Stimulated activated CD4-positive, alpha-beta T cell treated with anti-CD3 and anti-CD28 coated beads, Interleukin-1b, Interleukin-23, amount 100 ng/mL, for 4 hours (primary cell): ENCODE measurements at regions not wholly inside any gene's neighbourhood (a gene's known extent, or its start where the extent isn't known, plus 50 kb on each side); places are given as distances from the start of the nearest gene placed in this dataset.

Source experiments
- DNase-seq, 2 donors: peaks; one replicate each; pipeline ENCODE4 v3.0.0-alpha.2; 2020; ENCODE audit warnings: low read depth in 2 of 2

DNA sequence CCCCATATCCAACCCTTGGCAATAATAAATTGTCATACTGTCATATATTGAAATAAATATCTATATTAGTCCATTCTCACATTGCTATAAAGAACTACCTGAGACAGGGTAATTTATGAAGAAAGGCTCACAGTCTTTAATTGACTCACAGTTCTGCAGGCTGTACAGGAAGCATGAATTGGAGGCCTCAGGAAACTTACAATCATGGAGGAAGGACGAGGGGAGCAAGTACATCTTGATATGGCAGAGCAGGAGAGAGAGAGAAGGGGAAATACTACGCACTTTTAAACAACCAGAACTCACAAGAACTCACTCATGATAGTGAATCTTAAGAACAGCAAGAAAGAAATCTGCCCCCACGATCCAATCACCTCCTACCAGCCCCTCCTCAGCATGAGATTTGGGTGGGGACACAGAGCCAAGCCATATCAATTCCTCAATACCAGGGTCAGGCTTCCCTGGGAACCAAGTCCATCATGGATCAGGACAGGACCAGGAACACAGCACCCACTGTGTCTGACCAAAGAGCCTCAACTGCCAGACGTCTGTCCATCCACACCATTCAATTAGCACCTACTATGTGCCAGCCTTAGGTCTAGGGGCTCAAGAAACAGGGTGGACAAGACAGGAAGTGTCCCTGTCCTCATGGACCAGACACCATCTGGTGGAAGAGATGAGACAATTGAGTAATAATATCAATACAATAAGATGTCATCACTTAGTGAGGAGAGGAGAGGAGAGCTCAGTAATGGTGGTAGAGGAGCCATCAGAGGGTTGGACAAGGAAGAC, 56.9 kb upstream of the TOP3B start:
- no peak for DNase-seq

DNA sequence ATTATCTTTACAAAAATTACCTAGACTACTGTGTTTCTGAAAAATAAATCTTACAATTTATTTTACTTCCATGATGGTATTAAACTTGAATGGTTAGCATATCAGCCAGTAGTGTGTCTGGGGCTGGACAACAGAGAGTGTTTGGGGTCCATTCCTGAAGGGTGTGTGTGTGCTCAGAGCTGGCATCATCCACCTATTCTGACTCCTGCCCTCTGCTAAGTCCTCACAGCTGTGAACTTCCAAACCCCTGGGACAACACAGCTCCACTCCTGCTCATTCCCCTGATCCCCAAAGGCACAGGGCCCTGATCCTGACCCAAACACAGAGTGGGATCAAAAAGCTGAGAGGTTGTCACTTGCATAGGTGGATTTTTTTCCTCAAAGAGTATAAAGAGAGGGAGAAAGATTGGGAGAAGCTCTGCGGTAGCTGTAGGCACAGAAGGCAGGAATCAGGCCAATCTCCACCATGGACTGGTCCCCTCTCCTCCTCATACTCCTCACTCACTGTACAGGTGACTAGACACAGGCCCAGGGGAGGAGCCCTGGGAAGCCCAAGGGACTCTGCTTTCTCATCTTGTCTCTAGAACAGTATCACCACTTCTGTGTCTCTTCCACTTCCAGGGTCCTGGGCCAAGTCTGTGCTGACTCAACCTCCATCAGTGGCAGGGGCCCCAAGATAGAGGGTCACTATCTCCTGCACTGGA, 55.7 kb upstream of the TOP3B start:
- DNase-seq: no peak

DNA sequence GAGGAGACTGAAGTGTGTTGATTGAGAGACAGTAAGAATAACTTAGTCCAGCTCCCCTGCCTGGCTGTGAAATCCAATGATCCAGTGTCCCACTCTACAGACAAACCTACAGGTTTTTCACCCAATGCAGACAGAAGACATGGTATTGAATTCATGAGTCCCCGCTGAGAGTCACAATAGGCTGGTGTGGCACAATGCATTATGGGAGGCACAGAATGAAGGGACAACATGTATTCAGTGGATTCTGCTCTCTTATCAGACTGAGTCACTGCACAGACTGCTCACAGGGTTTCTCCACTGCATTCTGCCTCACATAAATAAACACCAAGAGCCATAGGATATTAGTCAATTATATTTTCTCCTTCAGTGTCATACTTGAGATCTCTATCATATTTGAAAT, 55.2 kb upstream of the TOP3B start:
- no peak for DNase-seq

DNA sequence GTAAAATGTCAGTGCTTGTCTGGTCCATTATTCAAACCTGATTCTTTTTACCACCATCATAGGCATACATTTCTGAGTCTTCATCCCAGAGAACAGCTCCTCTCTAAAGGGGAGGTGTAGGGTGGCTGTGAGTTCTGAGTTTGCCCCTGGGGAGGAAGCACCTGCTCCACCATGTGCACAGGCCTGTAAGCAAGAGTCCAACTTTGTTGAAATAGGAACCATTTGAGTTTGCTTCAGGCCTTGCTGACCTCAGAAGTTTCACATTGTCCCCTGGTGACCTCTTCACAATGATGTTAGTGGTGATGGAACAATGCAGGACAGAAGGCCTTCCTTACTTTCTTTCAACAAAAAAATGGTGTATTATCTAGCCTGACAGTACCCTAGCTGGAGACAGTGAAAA, 54.6 kb upstream of the TOP3B start:
- DNase-seq: no peak

DNA sequence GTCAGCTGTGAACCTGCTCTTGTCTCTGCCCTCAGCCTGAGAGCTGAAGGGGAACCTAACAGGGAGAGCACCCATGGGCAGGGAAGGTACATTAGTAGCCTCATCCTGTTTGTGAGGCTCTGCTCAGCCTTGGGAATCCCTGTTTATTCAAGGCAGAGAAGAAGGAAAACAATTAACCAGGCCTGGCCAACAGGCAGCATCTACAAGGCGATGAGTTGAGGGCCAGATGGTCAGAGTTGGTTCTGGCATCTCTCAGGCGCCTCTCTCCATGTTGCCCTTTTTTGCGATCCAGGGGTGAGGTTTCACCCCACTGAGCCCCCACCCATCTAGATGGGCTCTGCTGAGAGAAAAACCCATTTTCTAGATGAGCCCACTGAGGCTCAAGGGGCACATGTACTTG, 54.0 kb upstream of the TOP3B start:
- DNase-seq: no peak

DNA sequence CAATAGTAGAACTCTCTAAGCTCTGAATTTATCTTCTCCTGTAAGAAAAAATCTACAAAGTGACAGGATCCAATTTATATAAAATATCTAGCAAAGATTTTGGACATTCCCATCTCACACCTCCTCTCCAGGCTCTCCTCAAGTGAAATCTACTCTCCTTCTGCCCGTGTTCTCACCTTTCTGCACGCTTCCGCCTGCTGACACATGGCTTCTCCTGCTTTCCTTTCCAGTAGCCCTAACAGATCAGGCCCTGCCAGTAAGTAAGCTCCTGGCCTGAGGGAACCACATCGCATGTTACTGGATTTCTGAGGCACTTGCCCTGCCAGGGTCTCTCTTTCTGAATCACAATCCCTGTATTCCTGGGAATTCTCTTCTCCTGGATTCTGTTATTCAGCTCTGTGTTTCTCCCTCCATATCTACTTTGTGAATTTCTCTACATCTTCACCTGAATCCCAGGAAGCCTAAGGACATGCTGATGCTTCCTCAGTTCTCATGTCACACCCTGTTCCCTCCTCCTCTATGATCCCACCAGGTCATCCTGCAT, 53.3 kb upstream of the TOP3B start:
- DNase-seq: no peak

DNA sequence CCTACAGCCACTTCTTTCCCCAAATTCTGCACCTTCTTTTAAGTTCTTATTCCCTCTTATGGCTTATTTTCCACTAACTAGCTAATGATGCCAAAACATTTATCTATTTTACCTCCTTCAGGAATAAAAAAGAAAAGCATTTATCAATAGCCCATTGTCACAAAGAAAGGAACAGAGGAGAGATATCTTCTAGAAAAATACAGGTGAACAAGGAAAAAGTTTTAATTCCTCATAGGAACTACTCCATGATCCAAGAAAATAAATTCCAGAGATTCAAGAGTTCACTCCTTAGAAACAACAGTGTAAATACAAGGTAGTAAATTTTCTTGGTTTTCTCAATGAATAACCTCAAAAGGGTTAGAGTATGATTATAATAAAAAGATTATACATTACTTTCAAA, 52.6 kb upstream of the TOP3B start:
- DNase-seq: no peak

DNA sequence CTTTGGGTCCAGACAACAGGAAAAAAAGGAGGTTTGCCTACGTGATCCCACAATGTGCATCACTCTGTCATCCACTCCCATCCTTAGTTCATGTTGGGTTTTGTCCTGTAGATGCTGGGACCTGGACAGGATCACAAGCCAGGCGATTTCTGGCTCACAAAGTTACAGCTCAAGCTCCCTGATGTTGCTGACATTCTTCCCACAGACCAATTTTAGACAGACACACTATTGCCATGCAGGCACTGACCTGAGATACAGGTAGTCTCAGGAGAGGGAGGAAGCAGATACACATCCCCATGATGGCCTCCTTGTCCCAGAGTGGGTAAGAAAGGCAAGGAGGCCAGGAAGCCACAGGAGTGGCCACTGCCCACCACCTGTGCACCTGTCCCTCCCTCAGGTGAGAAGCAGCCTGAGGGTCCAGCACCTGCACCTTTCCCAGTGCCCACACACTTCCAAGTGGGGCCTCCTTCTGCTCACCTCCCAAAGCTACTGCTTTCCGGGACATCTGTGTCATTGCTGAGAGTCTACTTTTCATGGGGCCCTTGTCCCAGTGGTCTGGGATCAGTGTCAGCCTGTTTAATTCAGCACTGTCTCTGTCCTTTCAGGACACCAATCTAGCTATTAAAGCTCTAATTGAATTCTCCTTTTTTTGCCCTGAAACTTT, 52.0 kb upstream of the TOP3B start:
- no peak for DNase-seq

DNA sequence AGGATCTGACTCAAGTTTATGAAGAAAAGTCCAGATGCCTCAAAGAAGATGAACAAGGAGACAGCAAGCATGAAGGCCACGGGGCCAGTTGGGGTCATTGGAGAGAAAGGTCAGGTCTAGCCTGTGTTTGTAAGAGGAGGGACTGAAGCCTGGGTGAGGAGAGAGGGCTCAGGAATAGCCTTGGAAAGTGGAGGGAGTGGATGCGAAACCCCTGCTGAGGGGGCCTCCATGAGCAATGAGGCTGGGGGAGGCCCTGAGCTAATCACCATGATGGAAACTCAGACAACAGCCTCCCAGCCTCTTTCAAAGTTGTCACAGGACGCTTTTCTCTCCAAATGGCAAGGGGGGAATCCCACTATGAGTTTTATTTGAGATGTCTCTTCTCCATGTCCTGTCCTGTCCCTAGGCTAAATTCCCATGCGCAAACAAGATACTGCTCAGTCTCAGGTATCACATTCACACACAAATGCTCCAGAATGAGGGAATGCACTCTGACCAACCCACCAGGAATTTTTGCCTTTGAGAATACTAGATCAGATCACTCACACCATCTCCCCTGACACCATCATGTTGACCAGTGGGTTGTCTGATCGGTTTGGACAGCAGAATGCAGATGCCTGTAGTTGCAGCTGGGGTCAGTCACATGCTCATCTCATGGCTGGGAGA, 51.3 kb upstream of the TOP3B start:
- no peak for DNase-seq

DNA sequence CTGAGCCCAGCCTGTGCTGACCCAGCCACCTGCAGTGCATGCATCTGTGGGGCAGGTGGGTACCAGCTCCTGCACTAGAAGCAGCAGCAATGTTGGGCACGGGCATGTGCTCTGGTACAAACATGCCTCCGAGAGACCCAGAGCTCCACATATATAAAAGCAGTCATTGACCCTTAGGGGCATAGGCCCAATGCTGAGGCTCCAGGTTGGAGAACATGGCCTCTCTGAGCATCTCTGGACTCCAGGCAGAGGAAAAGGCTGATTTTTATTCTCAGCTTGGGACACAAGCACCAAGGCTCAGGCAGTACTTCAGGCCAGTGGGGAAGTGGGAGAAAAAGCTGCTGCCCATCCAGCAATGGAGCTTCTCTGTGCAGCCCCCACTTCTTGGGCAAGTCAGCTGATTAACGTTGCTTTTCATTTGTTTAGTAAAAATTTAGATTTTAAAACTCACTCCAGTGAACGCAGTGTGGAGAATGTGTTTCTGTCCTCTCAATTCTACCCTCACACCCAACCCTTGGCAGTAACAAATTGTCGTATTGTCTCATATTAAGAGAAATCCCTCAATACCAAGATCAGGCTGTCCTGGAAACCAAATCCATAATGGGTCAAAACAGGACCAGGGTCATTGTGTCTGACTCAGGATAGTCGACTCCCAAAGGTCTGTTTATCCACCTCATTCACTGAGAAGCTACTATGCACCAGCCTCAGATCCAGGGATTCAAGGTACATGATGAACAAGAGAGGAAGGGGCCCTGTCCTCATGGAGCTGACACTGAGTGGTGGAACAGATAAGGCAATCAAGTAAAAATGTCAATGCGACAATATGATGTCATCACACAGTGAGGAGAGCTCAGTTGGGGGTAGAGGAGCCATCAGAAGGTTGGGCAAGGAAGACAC, 50.6 kb upstream of the TOP3B start:
- no peak for DNase-seq

DNA sequence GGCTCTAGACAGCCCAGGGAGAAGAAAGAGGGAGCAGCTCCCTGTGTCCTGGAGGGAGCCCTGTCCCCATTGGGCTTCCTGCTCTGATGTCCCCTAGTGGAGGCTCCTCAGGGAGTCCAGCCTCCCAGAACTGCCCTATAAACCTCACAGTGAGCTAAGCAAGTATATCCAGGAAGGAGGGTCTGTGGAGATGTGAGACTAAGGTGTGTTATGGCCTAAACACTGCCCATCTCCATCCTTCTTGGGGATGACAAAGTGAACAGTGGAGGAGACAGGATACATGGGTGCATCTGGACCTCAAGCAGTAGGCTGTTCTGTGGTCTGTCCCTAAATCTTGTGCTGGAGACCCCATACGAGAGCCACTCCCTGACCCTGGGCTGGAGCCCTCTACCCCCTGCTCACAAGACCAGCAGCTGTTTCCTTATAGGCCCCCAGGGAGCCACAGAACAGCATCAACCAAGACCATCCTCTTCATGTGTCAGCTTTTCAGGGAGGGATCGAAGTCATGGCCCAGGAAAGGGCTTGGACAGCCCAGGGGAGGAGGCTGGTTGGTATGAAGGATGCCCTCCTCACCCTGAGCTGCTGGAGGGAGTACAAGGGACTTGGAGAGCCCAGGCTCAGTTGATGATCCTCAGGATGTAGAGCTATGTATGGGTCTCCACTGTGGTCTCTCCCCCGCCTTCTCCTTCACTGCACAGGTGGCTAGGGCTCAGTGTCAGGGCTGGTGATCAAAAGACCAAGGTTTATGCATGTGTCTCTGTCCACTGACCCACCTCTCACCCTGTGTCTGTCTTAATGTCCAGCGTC, 49.7 kb upstream of the TOP3B start:
- no peak for DNase-seq
